Stimulated activated effector memory CD8-positive, alpha-beta T cell treated with anti-CD3 and anti-CD28 coated beads, Interleukin-12 subunit alpha, Interleukin-12 subunit beta, amount 100 ng/mL, for 72 hours (primary cell): ENCODE measurements at regions not wholly inside any gene's neighbourhood (a gene's known extent, or its start where the extent isn't known, plus 50 kb on each side); places are given as distances from the start of the nearest gene placed in this dataset.

ENCODE experiments used
- ATAC-seq: fragments of 150-1000 bp; cut with Tn5 transposase; 2 replicates; pipeline ENCODE4 v1.10.0; 2021
- DNase-seq, 2 donors: peaks; one replicate each; pipeline ENCODE4 v3.0.0; 2021 to 2022; ENCODE audit warnings: low spot score in 2 of 2
- H3K27ac Mint-ChIP-seq: one replicate; pipeline ENCODE4 v1.8.0; 2022; ENCODE audit warnings: mild to moderate bottlenecking, mixed read lengths
- H3K36me3 Mint-ChIP-seq: one replicate; pipeline ENCODE4 v1.8.0; 2022; ENCODE audit warnings: mild to moderate bottlenecking, mixed read lengths
- H3K4me1 Mint-ChIP-seq: one replicate; pipeline ENCODE4 v1.8.0; 2022; ENCODE audit warnings: mixed read lengths
- H3K4me3 Mint-ChIP-seq: one replicate; pipeline ENCODE4 v1.8.0; 2022; ENCODE audit warnings: mild to moderate bottlenecking, mixed read lengths
- H3K9me3 Mint-ChIP-seq: one replicate; pipeline ENCODE4 v1.8.0; 2022; ENCODE audit warnings: mixed read lengths

GRCh38 chr2:175446201-175446600 lies 264.7 kb upstream of the ATP5MC3 start:
- no peaks in the 10 kb centered on the region for H3K4me1 Mint-ChIP-seq
- DNase-seq: no peak
- no peaks in the 10 kb centered on the region for H3K9me3 Mint-ChIP-seq
- ATAC-seq: no peak
- no peak overlapping the region for H3K4me3 Mint-ChIP-seq
- H3K27ac Mint-ChIP-seq: no peak overlapping the region
- H3K36me3 Mint-ChIP-seq: no peaks in the 10 kb centered on the region

DNA sequence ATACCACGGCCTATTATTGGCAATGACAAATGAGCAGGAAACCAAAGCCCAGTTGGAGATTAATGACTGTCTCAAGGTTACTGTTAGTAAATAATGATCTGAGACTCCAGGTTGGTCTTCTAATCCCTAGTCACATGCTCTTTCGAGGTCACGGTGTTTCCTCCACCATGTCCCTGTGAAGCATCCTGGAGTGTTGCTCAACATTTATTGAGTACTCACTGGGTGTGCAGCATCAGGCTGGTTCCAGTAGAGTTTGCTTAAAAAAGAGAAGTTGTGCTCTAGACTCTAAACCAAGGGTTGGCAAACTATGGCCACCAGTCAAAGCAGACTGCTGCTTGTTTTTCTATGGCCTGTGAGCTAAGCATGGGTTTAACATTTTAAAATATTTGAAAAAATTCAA lies 263.8 kb upstream of the ATP5MC3 start:
- Mint-ChIP-seq H3K4me1 (no peaks in the 10 kb centered on the region), H3K4me3 (no peak overlapping the region)

DNA sequence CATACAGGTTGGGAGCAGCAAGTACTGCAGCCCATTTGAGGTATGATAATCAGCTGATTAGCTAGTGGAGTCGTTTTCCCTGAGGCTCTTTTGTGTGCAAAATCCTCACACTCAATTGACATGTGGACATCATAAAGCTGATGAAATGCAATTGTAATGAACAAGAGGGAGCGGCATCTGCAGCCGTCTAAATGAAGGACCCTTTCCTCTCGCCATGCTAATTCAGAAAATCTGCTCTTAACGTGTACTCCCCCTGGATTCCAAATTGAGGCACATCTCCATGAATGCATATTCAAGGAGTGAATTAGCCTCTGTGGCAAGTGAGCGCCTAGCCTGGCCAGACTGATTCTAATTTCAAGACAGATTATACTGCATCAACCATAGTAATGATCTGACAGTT lies 260.9 kb upstream of the ATP5MC3 start:
- H3K36me3 Mint-ChIP-seq: no peaks in the 10 kb centered on the region
- H3K4me1 Mint-ChIP-seq: no peaks in the 10 kb centered on the region
- no peaks in the 10 kb centered on the region for H3K9me3 Mint-ChIP-seq
- no peak overlapping the region for H3K27ac Mint-ChIP-seq
- no peak overlapping the region for H3K4me3 Mint-ChIP-seq
- no peak for ATAC-seq
- DNase-seq: no peak

More for the DNA sequence above, 263.8 kb upstream of the ATP5MC3 start:
- Mint-ChIP-seq H3K9me3 (no peaks in the 10 kb centered on the region), H3K36me3 (no peaks in the 10 kb centered on the region), H3K27ac (no peak overlapping the region)
- ATAC-seq (no peak), DNase-seq (no peak)

DNA sequence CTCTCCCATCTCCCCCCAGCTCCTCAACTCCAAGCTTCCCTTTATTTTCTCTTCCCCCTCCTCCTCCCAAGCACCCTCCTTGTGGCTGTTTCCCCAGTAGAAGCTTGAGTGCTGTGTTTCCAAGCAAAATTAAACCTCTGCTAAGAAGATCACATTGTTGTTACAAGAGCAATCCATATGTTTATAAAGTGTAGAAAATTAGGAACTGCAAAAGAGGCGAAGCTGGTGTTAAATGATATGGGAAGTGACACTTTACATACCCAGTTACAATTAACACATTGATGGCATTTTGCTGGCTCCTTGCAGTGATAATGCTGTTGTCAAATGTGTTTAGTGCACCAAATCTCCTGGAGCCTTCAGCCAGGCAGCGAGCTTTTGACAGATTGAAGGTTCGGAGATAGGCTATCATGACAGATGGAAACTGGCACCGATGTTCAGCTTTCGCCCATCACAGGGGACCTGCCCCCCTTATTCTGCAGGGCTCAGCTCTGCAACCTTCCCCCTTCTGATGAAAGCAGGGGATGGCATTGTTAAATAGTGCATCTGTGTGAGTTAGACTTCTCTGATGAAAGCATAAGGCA lies 259.8 kb upstream of the ATP5MC3 start:
- Mint-ChIP-seq H3K36me3 (no peaks in the 10 kb centered on the region), H3K27ac (no peak overlapping the region), H3K4me1 (no peaks in the 10 kb centered on the region), H3K4me3 (no peak overlapping the region), H3K9me3 (no peaks in the 10 kb centered on the region)
- ATAC-seq: no peak
- no peak for DNase-seq

DNA sequence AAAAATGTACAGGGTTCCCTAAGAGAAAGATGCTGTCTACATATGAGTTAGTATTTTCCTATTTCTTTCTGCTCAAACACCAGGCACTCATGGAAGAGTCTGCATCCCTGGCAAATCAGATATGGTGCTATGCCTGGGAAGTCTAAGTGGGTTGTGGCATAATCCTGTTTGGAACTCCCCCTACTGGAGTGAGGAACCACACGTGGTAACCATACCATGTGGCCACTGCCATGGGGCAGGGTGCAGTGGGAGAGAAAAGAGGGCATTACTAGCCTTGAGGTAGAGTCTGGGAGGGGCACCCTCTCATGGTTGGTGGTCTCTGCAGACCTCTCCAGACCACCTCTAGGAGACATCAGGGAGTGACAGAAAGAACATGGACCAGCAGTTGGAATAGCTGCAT lies 257.9 kb upstream of the ATP5MC3 start:
- Mint-ChIP-seq H3K27ac (no peak overlapping the region), H3K4me3 (no peak overlapping the region), H3K4me1 (no peaks in the 10 kb centered on the region), H3K9me3 (no peaks in the 10 kb centered on the region), H3K36me3 (no peaks in the 10 kb centered on the region)
- DNase-seq: no peak
- ATAC-seq: peak; percentile 46

GRCh38 chr2:175437167-175437566 lies 255.7 kb upstream of the ATP5MC3 start:
- H3K4me1 Mint-ChIP-seq: no peaks in the 10 kb centered on the region
- no peaks in the 10 kb centered on the region for H3K9me3 Mint-ChIP-seq
- H3K4me3 Mint-ChIP-seq: no peak overlapping the region
- DNase-seq (no peak), ATAC-seq (no peak)
- no peak overlapping the region for H3K27ac Mint-ChIP-seq
- no peaks in the 10 kb centered on the region for H3K36me3 Mint-ChIP-seq

- Mint-ChIP-seq H3K27ac (no peak overlapping the region), H3K36me3 (no peaks in the 10 kb centered on the region), H3K9me3 (no peaks in the 10 kb centered on the region), H3K4me3 (no peak overlapping the region), H3K4me1 (no peaks in the 10 kb centered on the region)
- ATAC-seq (no peak), DNase-seq (no peak)
Observed at GRCh38 chr2:175436076-175436475, 254.6 kb upstream of the ATP5MC3 start.

GRCh38 chr2:175435012-175435411 lies 253.5 kb upstream of the ATP5MC3 start:
- no peak overlapping the region for H3K4me3 Mint-ChIP-seq
- ATAC-seq (no peak), DNase-seq (no peak)
- H3K36me3 Mint-ChIP-seq: no peaks in the 10 kb centered on the region
- no peak overlapping the region for H3K27ac Mint-ChIP-seq
- no peaks in the 10 kb centered on the region for H3K4me1 Mint-ChIP-seq
- no peaks in the 10 kb centered on the region for H3K9me3 Mint-ChIP-seq

GRCh38 chr2:175432793-175433192 lies 251.3 kb upstream of the ATP5MC3 start:
- no peak for DNase-seq
- no peak overlapping the region for H3K27ac Mint-ChIP-seq
- peaks cover 3% of the 10 kb centered on the region for H3K9me3 Mint-ChIP-seq
- H3K36me3 Mint-ChIP-seq: no peaks in the 10 kb centered on the region
- H3K4me3 Mint-ChIP-seq: no peak overlapping the region
- H3K4me1 Mint-ChIP-seq: no peaks in the 10 kb centered on the region
- peak; percentile 60 for ATAC-seq

DNA sequence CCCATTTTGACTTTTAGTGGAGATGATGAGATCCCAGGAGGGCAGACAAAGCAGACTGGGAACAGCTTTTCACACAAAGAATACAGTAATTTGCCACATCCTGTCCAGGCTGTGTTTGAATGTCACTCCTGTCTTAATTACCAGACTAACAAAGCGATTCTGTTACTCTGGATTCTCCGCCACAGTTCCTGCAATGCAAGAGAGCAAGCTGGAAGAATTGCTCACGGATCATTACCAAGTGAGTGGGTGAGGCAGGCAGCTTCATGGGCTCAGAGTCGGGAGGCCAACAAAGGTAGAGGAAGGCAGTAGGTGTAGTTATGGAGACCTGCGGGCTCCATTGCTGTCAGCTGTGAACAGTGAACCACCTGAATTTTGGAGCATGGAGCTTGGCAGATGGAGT lies 250.5 kb upstream of the ATP5MC3 start:
- DNase-seq (no peak), ATAC-seq (no peak)
- peaks cover 3% of the 10 kb centered on the region for H3K9me3 Mint-ChIP-seq
- no peak overlapping the region for H3K27ac Mint-ChIP-seq
- no peaks in the 10 kb centered on the region for H3K36me3 Mint-ChIP-seq
- H3K4me3 Mint-ChIP-seq: no peak overlapping the region
- no peaks in the 10 kb centered on the region for H3K4me1 Mint-ChIP-seq

DNA sequence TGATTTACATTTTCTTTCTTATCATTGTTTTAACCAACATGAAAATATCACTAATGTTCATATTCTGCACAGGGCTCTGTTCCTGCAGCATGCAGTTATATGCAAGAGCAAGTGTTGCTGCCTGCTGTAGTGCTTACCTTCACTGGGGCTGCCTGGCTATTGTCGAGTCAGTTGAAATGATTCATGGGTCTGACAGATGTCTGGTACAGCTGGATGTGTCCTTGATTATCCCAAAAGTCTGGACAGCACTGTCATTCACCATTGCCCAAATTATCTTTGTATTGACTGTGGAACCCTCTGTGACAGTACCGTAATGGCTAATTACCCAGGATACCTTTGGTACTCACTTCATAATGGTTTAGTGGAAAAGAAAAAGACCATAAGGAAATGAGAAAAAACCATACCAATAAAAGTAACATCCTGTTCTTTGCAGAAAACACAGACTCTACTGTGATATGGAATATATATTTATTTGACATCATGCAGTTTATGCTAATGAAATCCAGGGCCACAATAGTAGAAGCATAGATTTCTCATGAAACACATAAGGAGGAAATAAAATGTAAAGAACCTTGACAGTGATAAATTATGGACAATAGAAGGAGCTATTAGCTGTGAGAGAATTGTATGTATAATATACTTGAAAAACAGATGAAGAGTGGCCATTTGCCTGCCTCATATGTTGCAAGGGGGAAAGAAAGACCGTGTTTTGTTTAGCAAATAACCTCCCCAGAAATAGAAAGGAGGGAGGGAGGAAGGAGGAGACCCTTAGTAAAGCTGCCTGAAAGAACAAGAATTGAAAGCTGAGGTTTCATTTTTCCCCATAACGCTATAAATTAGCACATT lies 249.8 kb upstream of the ATP5MC3 start:
- H3K36me3 Mint-ChIP-seq: no peaks in the 10 kb centered on the region
- no peak for ATAC-seq
- no peak overlapping the region for H3K27ac Mint-ChIP-seq
- DNase-seq: no peak
- no peak overlapping the region for H3K4me3 Mint-ChIP-seq
- no peaks in the 10 kb centered on the region for H3K4me1 Mint-ChIP-seq
- peaks cover 3% of the 10 kb centered on the region for H3K9me3 Mint-ChIP-seq

GRCh38 chr2:175430236-175430635 lies 248.7 kb upstream of the ATP5MC3 start:
- DNase-seq: no peak
- Mint-ChIP-seq H3K4me3 (no peak overlapping the region), H3K36me3 (no peaks in the 10 kb centered on the region), H3K9me3 (peaks cover 3% of the 10 kb centered on the region), H3K27ac (no peak overlapping the region), H3K4me1 (no peaks in the 10 kb centered on the region)
- no peak for ATAC-seq

DNA sequence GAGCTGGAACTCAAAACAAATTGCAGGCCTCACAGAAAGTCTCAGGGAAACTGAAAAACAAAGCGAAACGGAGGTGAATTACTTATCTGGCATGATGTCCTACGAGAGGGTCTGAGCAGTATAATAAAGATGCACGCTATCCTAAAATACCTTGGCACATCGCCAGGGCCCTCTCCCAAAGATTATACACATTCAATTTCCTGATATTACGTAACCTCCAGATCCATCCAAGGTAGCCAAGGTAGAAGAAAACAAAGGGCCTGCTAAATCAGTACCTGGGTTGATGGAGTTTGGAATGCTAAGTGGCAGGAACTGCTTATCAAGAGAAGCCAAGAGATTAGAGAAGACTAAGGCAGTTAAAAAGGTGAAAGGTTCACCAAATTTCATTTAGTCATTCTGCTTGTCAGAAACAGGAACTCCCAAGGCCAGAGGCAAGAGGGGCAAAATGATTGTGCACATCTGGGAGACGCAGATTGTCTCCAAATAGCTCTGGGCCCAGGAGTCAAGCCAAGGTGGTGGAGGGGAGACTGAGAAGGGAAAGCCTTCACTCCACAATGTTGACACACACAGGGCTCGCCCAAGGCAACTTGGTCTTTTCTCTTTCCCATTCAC lies 236.8 kb upstream of the ATP5MC3 start:
- DNase-seq (no peak), ATAC-seq (no peak)
- Mint-ChIP-seq H3K36me3 (no peaks in the 10 kb centered on the region), H3K4me1 (no peaks in the 10 kb centered on the region), H3K9me3 (no peaks in the 10 kb centered on the region), H3K4me3 (no peak overlapping the region), H3K27ac (no peak overlapping the region)

- Mint-ChIP-seq H3K9me3 (no peaks in the 10 kb centered on the region), H3K4me1 (no peaks in the 10 kb centered on the region), H3K4me3 (no peak overlapping the region), H3K36me3 (no peaks in the 10 kb centered on the region), H3K27ac (no peak overlapping the region)
- ATAC-seq (no peak), DNase-seq (no peak)
Observed at GRCh38 chr2:175414882-175415487, 233.5 kb upstream of the ATP5MC3 start.

- Mint-ChIP-seq H3K9me3 (no peaks in the 10 kb centered on the region), H3K36me3 (no peaks in the 10 kb centered on the region), H3K4me3 (no peak overlapping the region), H3K4me1 (no peaks in the 10 kb centered on the region), H3K27ac (no peak overlapping the region)
- ATAC-seq (no peak), DNase-seq (no peak)
Observed at GRCh38 chr2:175414191-175414881, 232.8 kb upstream of the ATP5MC3 start.
